Tibial artery (tissue), 4 donors: ENCODE measurements at regions not wholly inside any gene's neighbourhood (a gene's known extent, or its start where the extent isn't known, plus 50 kb on each side); places are given as distances from the start of the nearest gene placed in this dataset.
"Not testable (repeated sequence)": the region's sequence is repeated elsewhere in the genome, so short reads cannot be mapped to it uniquely, and the experiment has no call there.

ENCODE experiments used
- DNase-seq, 2 donors: peaks; one replicate each; pipeline ENCODE4 v3.0.0-alpha.2; 2019
- H3K27ac ChIP-seq, 2 donors: fragments of 200-600 bp; sonication (generic) in 1 of 2; 1 replicate in 1 of 2; 2 replicates in 1 of 2; pipeline ENCODE4 v1.5.1; 2018 to 2019; ENCODE audit warnings: mild to moderate bottlenecking in 1 of 2
- H3K27me3 ChIP-seq, 2 donors: fragments of 200-600 bp; sonication (generic) in 1 of 2; one replicate each; pipeline versions ENCODE4 v1.5.1 to v1.6.0; 2016 to 2019
- H3K36me3 ChIP-seq, 3 donors: fragments of 200-600 bp; sonication (generic) in 2 of 3; one replicate each; pipeline ENCODE4 v1.5.1; 2016 to 2019; ENCODE audit warnings: mild to moderate bottlenecking in 2 of 3
- H3K4me1 ChIP-seq, 4 donors: fragments of 200-600 bp; sonication (generic) in 2 of 4; 1 replicate in 3 of 4; 2 replicates in 1 of 4; pipeline ENCODE4 v1.5.1; 2016 to 2019
- H3K4me3 ChIP-seq, 2 donors: fragments of 200-600 bp; sonication (generic) in 1 of 2; 1 replicate in 1 of 2; 2 replicates in 1 of 2; pipeline ENCODE4 v1.5.1; 2018 to 2019; ENCODE audit warnings: mild to moderate bottlenecking in 2 of 2
- H3K9me3 ChIP-seq, 3 donors: fragments of 200-600 bp; sonication (generic) in 1 of 3; one replicate each; pipeline ENCODE4 v1.5.1; 2016 to 2019
- intact Hi-C: fragments of 100-400 bp; cut with DNase I; formaldehyde crosslinking; loops from one replicate; pipeline ENCODE4 v1.15.0; 2023; ENCODE audit warnings: low total_unique reads
- TF ChIP-seq, protein P1 (sequence below), 2 experiments: fragments of 200-600 bp in 1 of 2; fragments of 450-650 bp in 1 of 2; IDR thresholded peaks; one replicate each; pipeline ENCODE4 v1.5.1; 2017 to 2019; ENCODE audit warnings: antibody characterized with exemption in 2 of 2, mild to moderate bottlenecking in 1 of 2, moderate library complexity in 1 of 2

DNA sequence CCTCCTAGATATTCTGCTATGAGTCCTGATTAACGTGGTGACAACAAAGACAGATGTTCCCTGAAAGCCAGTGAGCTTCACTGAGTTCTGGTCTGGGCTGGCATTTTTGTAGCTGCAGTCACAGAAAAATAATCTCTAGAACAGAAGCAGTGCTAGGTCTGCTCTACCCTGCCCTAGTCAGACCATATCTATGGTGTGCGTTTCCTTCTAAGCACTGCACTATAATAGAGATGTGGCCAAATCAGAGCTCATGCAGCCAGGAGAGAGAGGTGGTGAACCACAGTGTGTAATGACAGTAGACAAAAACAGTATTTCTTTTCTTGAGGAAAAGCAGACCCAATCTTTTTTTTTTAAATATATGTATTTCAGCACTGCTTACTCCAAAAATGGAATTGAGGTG, 76.3 kb downstream of the CMAS start:
- TF ChIP-seq, protein P1, sequence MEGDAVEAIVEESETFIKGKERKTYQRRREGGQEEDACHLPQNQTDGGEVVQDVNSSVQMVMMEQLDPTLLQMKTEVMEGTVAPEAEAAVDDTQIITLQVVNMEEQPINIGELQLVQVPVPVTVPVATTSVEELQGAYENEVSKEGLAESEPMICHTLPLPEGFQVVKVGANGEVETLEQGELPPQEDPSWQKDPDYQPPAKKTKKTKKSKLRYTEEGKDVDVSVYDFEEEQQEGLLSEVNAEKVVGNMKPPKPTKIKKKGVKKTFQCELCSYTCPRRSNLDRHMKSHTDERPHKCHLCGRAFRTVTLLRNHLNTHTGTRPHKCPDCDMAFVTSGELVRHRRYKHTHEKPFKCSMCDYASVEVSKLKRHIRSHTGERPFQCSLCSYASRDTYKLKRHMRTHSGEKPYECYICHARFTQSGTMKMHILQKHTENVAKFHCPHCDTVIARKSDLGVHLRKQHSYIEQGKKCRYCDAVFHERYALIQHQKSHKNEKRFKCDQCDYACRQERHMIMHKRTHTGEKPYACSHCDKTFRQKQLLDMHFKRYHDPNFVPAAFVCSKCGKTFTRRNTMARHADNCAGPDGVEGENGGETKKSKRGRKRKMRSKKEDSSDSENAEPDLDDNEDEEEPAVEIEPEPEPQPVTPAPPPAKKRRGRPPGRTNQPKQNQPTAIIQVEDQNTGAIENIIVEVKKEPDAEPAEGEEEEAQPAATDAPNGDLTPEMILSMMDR (IDR thresholded peaks at IDR 0.05), result no peak
- Histone ChIP-seq H3K4me1 (no peaks in the 10 kb centered on the region), H3K27me3 (no peaks in the 10 kb centered on the region), H3K36me3 (no peaks in the 10 kb centered on the region), H3K27ac (no peak overlapping the region), H3K4me3 (no peak overlapping the region), H3K9me3 (no peaks in the 10 kb centered on the region)
- DNase-seq, result no peak
- intact Hi-C loops, result no loop called here

DNA sequence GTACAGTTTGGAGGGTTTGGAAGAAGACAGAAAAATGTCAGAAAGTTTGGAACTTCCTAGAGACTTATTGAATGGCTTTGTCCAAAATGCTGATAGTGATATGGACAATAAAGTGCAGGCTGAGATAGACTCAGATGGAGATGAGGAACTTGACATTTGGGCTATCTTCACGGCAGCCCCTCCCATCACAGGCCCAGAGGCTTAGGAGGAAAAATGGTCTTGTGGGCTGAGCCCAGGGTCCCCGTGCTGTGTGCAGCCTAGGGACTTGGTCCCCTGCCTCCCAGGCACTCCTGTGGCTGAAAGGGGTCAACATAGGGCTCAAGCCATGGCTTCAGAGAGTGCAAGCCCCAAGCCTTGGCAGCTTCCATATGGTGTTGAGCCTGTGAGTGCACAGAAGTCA, 79.0 kb downstream of the CMAS start:
- no peak for DNase-seq
- intact Hi-C loops, result no loop called here
- TF ChIP-seq, protein P1 (IDR thresholded peaks at IDR 0.05), result no peak
- H3K4me1 ChIP-seq, result no peaks in the 10 kb centered on the region
- no peak overlapping the region for H3K4me3 ChIP-seq
- no peak overlapping the region for H3K27ac ChIP-seq
- no peaks in the 10 kb centered on the region for H3K36me3 ChIP-seq
- no peaks in the 10 kb centered on the region for H3K27me3 ChIP-seq
- H3K9me3 ChIP-seq, result no peaks in the 10 kb centered on the region

DNA sequence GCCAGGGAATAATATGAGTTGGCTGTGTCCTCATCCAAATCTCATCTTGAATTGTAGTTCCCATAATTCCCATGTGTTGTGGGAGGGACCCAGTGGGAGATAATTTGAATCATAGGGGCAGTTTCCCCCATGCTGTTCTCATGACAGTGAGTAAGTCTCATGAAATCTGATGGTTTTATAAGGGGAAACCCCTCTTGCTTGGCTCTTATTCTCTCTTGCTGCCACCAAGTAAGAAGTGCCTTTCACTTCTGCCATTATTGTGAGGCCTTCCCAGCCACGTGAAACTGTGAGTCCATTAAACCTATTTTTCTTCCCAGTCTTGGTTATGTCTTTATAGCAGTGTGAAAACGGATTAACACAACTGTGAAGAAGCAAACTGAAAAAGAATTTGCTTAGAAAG, 80.1 kb downstream of the CMAS start:
- H3K4me3 ChIP-seq, H3K9me3 ChIP-seq, H3K4me1 ChIP-seq, H3K27me3 ChIP-seq, H3K36me3 ChIP-seq, intact Hi-C loops, H3K27ac ChIP-seq, DNase-seq: not testable (repeated sequence)

DNA sequence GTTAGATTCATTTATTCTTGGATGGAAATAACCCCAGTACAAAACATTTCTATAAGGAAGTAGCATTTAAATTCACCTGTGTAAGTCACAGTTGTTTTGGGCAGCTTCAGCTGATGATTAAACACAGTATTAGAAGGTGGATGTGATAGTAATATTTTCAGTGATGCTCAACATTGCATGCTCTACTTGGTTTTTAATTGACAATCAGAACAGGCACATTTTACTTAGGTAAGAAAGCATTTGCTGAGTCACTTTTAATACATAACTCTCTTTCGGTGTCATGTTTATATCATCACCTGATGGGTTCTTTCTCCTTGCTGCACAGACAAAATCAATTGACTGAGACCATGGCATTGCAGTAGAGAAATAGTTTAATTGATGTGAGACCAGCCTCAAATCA, 80.7 kb downstream of the CMAS start:
- Histone ChIP-seq H3K36me3 (no peaks in the 10 kb centered on the region), H3K27me3 (no peaks in the 10 kb centered on the region), H3K4me1 (no peaks in the 10 kb centered on the region), H3K9me3 (no peaks in the 10 kb centered on the region), H3K4me3 (no peak overlapping the region), H3K27ac (no peak overlapping the region)
- no peak for DNase-seq
- intact Hi-C loops, result no loop called here
- TF ChIP-seq, protein P1 (IDR thresholded peaks at IDR 0.05), result no peak

DNA sequence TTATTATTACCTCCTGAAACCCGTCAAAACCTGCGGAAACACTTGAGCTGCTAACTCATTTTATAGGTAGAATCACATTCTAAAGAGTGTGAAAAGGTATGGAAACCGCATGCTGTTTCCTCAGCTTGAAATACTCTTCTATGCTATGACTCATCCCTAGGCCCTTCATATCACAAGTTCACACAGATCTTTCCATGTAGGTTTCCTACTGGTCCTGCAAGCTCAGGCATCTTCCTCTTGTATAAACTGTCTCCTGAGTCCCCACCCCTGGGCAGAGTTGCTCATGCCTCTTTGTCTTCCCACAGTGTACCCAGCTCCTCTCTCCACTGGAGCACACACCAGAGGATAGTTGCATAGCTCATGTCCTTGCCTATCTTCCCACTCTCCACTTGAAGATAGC, 84.7 kb downstream of the CMAS start:
- no peak overlapping the region for H3K27ac ChIP-seq
- intact Hi-C loops, result no loop called here

DNA sequence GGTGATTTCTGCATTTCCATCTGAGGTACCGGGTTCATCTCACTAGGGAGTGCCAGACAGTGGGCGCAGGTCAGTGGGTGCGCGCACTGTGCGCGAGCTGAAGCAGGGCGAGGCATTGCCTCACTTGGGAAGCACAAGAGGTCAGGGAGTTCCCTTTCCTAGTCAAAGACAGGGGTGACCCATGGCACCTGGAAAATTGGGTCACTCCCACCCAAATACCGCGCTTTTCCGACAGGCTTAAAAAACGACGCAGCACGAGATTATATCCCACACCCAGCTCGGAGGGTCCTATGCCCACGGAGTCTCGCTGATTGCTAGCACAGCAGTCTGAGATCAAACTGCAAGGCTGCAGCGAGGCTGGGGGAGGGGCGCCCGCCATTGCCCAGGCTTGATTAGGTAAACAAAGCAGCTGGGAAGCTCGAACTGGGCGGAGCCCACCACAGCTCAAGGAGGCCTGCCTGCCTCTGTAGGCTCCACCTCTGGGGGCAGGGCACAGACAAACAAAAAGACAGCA, 90.6 kb downstream of the CMAS start:
- H3K4me1 ChIP-seq, DNase-seq, H3K9me3 ChIP-seq, H3K36me3 ChIP-seq, H3K27me3 ChIP-seq, H3K4me3 ChIP-seq, H3K27ac ChIP-seq, intact Hi-C loops: not testable (repeated sequence)

More for the DNA sequence above, 84.7 kb downstream of the CMAS start:
- no peak for DNase-seq
- H3K9me3 ChIP-seq, result no peaks in the 10 kb centered on the region
- no peak overlapping the region for H3K4me3 ChIP-seq
- no peaks in the 10 kb centered on the region for H3K36me3 ChIP-seq
- TF ChIP-seq, protein P1 (IDR thresholded peaks at IDR 0.05), result no peak
- H3K27me3 ChIP-seq, result no peaks in the 10 kb centered on the region
- H3K4me1 ChIP-seq, result no peaks in the 10 kb centered on the region
